Endothelial cell of umbilical vein (primary cell): ENCODE measurements at regions not wholly inside any gene's neighbourhood (a gene's known extent, or its start where the extent isn't known, plus 50 kb on each side); places are given as distances from the start of the nearest gene placed in this dataset.

Experiments used
- BruUV-seq: library from RNA; stranded (reverse); fragments of 400-500 nt; replicated peaks from 2 replicates; lab custom pipeline; 2021; lab: Mats Ljungman, UMichigan
- CTCF ChIA-PET: fragments of 300-600, 350-600 bp; sonication (Branson Sonifier 250); formaldehyde crosslinking; loops from one replicate; lab custom pipeline; 2021; ENCODE audit warnings: antibody characterized with exemption, inconsistent platforms; lab: Charles Lee
- POLR2A ChIA-PET: fragments of 300-600, 350-600 bp; sonication (Branson Sonifier 250); formaldehyde crosslinking; loops from one replicate; lab custom pipeline; 2021; ENCODE audit warnings: antibody characterized with exemption, inconsistent platforms; lab: Charles Lee
- DNase-seq: peaks from one replicate; pipeline ENCODE4 v3.0.0-alpha.2; 2011; ENCODE audit warnings: low read depth, low spot score
- FAIRE-seq: peaks from 2 replicates; lab custom pipeline; 2011; peaks lifted over from hg19 to GRCh38; lab: Jason Lieb, UNC
- H2AFZ ChIP-seq: 2 replicates; pipeline ENCODE4 v1.6.0; 2012; ENCODE audit warnings: low read depth, low read length, control low read depth, inconsistent platforms
- H3K27ac ChIP-seq: 2 replicates; pipeline ENCODE4 v1.5.1; 2011; ENCODE audit warnings: low read depth, mild to moderate bottlenecking, control low read depth, low read length, moderate library complexity; ENCODE audit not compliant: insufficient read depth
- H3K27me3 ChIP-seq, 2 experiments: 2 replicates each; pipeline versions ENCODE4 v1.6.0 to v1.6.1; 2011; ENCODE audit warnings: low read length in 2 of 2, mixed read lengths in 1 of 2; ENCODE audit not compliant: control insufficient read depth in 2 of 2, insufficient read depth in 2 of 2
- H3K36me3 ChIP-seq, 2 experiments: 2 replicates in 1 of 2; 3 replicates in 1 of 2; pipeline ENCODE4 v1.5.1; 2011; ENCODE audit warnings: low read length in 2 of 2, mild to moderate bottlenecking in 1 of 2, moderate library complexity in 1 of 2; ENCODE audit not compliant: control insufficient read depth in 2 of 2, insufficient read depth in 2 of 2; ENCODE audit errors: extremely low read depth in 1 of 2
- H3K4me1 ChIP-seq: 3 replicates; pipeline ENCODE4 v1.5.1; 2011; ENCODE audit warnings: mild to moderate bottlenecking, low read length; ENCODE audit not compliant: control insufficient read depth, insufficient read depth; ENCODE audit errors: extremely low read depth
- H3K4me2 ChIP-seq: 2 replicates; pipeline ENCODE4 v1.6.1; 2011; ENCODE audit warnings: low read length, control low read depth, mixed read lengths; ENCODE audit not compliant: insufficient read depth
- H3K4me3 ChIP-seq, 3 experiments: fragments of 200-600 bp in 1 of 3; sonication (generic), shearing (Covaris generic) in 1 of 3; replicated peaks in 1 of 3; 2 replicates each; pipeline ENCODE4 v1.5.1; 2011 to 2016; ENCODE audit warnings: control low read depth in 3 of 3, low read length in 3 of 3, mild to moderate bottlenecking in 2 of 3, inconsistent platforms in 1 of 3, low read depth in 1 of 3, moderate library complexity in 1 of 3; ENCODE audit not compliant: insufficient read depth in 1 of 3
- H3K79me2 ChIP-seq: 2 replicates; pipeline ENCODE4 v1.6.0; 2012; ENCODE audit warnings: low read length, inconsistent platforms; ENCODE audit not compliant: control insufficient read depth, insufficient read depth
- H3K9ac ChIP-seq: replicated peaks from 2 replicates; pipeline ENCODE3; 2011; ENCODE audit warnings: low read length, control low read depth; ENCODE audit not compliant: insufficient read depth; ENCODE audit errors: extremely low read depth
- H3K9me1 ChIP-seq: replicated peaks from 3 replicates; pipeline ENCODE4 v1.6.0; 2011; ENCODE audit warnings: mild to moderate bottlenecking, low read length; ENCODE audit not compliant: control insufficient read depth, insufficient read depth; ENCODE audit errors: extremely low read depth
- H3K9me3 ChIP-seq: replicated peaks from 2 replicates; pipeline ENCODE4 v1.5.1; 2012; ENCODE audit warnings: low read length, inconsistent platforms; ENCODE audit not compliant: control insufficient read depth, insufficient read depth
- H4K20me1 ChIP-seq: replicated peaks from 2 replicates; pipeline ENCODE3; 2011; ENCODE audit warnings: mild to moderate bottlenecking, low read length; ENCODE audit not compliant: control insufficient read depth, insufficient read depth; ENCODE audit errors: extremely low read depth
- EZH2 ChIP-seq: IDR thresholded peaks from 2 replicates; pipeline ENCODE4 v1.6.1; 2012; ENCODE audit warnings: borderline replicate concordance, low read depth, mild to moderate bottlenecking, moderate library complexity, low read length, inconsistent platforms; ENCODE audit not compliant: severe bottlenecking
- FOS ChIP-seq: IDR thresholded peaks from 2 replicates; pipeline ENCODE4 v1.6.1; 2011; ENCODE audit warnings: mild to moderate bottlenecking, low read length, moderate library complexity, borderline replicate concordance; ENCODE audit not compliant: insufficient read depth
- GATA2 ChIP-seq: IDR thresholded peaks from 2 replicates; pipeline ENCODE4 v1.7.0; 2011; ENCODE audit warnings: low read depth, mild to moderate bottlenecking, moderate library complexity, mixed read lengths, low read length; ENCODE audit not compliant: insufficient read length, insufficient read depth
- JUN ChIP-seq: IDR thresholded peaks from 2 replicates; pipeline ENCODE4 v1.6.1; 2011; ENCODE audit warnings: borderline replicate concordance, low read depth; ENCODE audit not compliant: insufficient read length, insufficient read depth
- MAX ChIP-seq: IDR thresholded peaks from 2 replicates; pipeline ENCODE4 v1.6.1; 2011; ENCODE audit not compliant: insufficient read depth, insufficient read length
- MYC ChIP-seq: IDR thresholded peaks from one replicate; pipeline ENCODE4 v1.6.1; 2011; ENCODE audit warnings: mild to moderate bottlenecking, low read depth, low read length
- POLR2A ChIP-seq: IDR thresholded peaks from 2 replicates; pipeline ENCODE4 v1.6.1; 2012; ENCODE audit warnings: low read depth, mild to moderate bottlenecking, control low read depth, low read length
- POLR2AphosphoS5 ChIP-seq: IDR thresholded peaks from 2 replicates; pipeline ENCODE4 v1.6.1; 2012; ENCODE audit warnings: low read depth, mild to moderate bottlenecking, control low read depth, low read length, moderate library complexity; ENCODE audit not compliant: insufficient read depth
- dilution Hi-C: fragments of 300-500 bp; cut with MboI; formaldehyde crosslinking; loops from one replicate; pipeline ENCODE4 v1.15.0; 2019; ENCODE audit warnings: low sequenced_read_pairs; ENCODE audit not compliant: extremely low pct_ligation_motif_present
- intact Hi-C: fragments of 100-400 bp; cut with micrococcal nuclease; formaldehyde crosslinking; loops from one replicate; pipeline ENCODE4 v1.10.0; 2022
- TF ChIP-seq, protein P1 (sequence below), 2 donors: IDR thresholded peaks; 1 replicate in 1 of 2; 2 replicates in 1 of 2; pipeline ENCODE4 v1.5.1; 2011; ENCODE audit warnings: low read length in 2 of 2, mild to moderate bottlenecking in 2 of 2, moderate library complexity in 2 of 2, control low read depth in 1 of 2, inconsistent platforms in 1 of 2, low read depth in 1 of 2; ENCODE audit not compliant: insufficient read depth in 1 of 2; ENCODE audit errors: extremely low read depth in 1 of 2

DNA sequence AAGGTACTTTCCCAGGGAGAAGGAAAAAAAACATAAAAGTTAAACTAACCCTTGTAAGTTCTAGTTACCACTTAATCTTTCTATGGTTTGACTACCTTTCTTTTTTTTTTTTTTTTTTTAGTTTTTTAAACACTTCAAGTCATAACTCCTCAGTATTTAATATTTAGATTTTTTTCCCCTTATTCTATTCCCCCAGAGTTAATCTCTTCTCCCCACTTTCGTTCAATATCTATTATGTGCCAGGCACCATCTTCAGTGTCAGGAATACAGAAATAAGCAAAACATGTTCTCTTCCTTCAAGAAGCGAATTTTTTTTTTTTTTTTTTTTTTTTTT, 62.0 kb upstream of the LOC128125822 start:
- H2AFZ ChIP-seq, result no peak overlapping the region

More for the DNA sequence above, 62.0 kb upstream of the LOC128125822 start:
- DNase-seq (no peak), FAIRE-seq (no peak)
- dilution Hi-C loops (no loop called here), intact Hi-C loops (no loop called here)
- H3K9me1 ChIP-seq, result no peaks in the 10 kb centered on the region
- TF ChIP-seq, protein P1, sequence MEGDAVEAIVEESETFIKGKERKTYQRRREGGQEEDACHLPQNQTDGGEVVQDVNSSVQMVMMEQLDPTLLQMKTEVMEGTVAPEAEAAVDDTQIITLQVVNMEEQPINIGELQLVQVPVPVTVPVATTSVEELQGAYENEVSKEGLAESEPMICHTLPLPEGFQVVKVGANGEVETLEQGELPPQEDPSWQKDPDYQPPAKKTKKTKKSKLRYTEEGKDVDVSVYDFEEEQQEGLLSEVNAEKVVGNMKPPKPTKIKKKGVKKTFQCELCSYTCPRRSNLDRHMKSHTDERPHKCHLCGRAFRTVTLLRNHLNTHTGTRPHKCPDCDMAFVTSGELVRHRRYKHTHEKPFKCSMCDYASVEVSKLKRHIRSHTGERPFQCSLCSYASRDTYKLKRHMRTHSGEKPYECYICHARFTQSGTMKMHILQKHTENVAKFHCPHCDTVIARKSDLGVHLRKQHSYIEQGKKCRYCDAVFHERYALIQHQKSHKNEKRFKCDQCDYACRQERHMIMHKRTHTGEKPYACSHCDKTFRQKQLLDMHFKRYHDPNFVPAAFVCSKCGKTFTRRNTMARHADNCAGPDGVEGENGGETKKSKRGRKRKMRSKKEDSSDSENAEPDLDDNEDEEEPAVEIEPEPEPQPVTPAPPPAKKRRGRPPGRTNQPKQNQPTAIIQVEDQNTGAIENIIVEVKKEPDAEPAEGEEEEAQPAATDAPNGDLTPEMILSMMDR (IDR thresholded peaks at IDR 0.05; ENCODE audit: extremely low read depth in 1 of 2, insufficient read depth in 1 of 2, low read depth in 1 of 2, low read length in 2 of 2), result no peak
- no peak for TF ChIP-seq JUN
- no peak for TF ChIP-seq FOS
- TF ChIP-seq EZH2, result no peak
- no peak for TF ChIP-seq POLR2AphosphoS5
- no peak for TF ChIP-seq MAX
- TF ChIP-seq MYC, result no peak
- TF ChIP-seq POLR2A, result no peak
- no peak for TF ChIP-seq GATA2
- no TSS peak for BruUV-seq
- no peak overlapping the region for H3K4me3 ChIP-seq
- H3K9ac ChIP-seq, result no peak overlapping the region
- H3K27me3 ChIP-seq, result no peaks in the 10 kb centered on the region
- ChIA-PET POLR2A (no interaction called here), CTCF (no interaction called here)
- H3K9me3 ChIP-seq, result no peaks in the 10 kb centered on the region
- H3K36me3 ChIP-seq, result no peaks in the 10 kb centered on the region
- no peak overlapping the region for H3K4me2 ChIP-seq
- no peaks in the 10 kb centered on the region for H3K4me1 ChIP-seq
- no peaks in the 10 kb centered on the region for H4K20me1 ChIP-seq
- no peaks in the 10 kb centered on the region for H3K79me2 ChIP-seq
- H3K27ac ChIP-seq, result no peak overlapping the region
